ENCODE measurements at regions not wholly inside any gene's neighbourhood (a gene's known extent, or its start where the extent isn't known, plus 50 kb on each side); places are given as distances from the start of the nearest gene placed in this dataset.

DNA sequence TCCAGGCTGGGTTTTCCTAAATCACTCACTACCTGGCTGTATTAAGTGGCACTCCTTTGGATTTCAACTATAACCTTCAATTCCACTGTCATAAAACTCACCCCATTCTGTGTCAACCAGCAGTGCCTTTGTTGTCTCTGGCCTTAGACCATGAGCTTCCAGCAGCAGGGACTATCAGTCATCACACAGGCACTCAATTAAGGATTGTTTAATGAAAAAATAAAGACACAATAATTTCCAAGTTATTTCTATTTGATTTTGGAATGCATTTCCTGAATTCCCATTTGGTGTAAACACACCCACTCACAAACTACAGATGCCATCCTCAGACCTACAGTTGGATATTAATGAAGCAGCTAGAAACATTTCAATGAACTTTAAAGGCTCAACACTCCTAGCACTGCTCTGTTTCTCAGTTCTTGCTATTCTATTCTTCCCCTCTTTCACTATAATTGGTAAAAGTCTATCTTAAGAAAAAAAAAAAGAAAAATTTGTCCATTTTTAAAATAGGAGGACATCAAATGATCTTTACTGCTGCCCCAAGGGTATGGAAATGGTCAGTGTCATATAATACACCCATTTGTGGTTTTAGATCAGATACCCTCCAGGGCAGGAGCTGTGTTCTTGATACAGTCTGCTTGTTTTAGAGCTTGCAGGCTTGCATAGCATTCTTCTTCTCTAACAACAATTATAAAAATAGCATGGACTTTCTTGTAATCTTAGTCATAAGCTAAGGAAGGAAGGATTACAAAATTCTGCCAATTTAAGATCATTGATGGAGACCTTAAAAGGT, 156.4 kb downstream of the PTGER3 start:
- DNase-seq (ENCODE audit: low read depth): no peak

DNA sequence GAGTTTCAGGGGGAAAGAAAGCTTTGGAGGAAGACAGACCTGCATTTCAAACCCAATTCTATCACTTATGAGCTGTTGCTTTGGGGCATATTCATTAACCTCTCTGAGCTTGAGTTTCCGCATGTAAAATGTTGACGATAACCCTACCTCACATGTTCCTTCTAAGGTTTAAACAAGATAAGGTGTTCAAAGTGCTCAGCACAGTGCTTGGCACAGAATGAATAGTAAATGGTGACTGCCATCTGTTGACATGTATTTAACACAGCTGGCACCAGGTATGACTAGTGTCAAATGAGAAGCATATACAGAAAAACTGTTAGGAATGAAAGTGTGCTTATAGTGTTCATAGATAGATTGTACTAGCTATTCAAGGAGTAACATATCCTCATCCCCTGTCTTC, 155.5 kb downstream of the PTGER3 start:
- no peak for DNase-seq (ENCODE audit: low read depth)

GRCh38 chr1:70892930-70893329, 154.7 kb downstream of the PTGER3 start:
- no peak for DNase-seq (ENCODE audit: low read depth)

GRCh38 chr1:70893381-70893780, 154.2 kb downstream of the PTGER3 start:
- peak; percentile 10 for DNase-seq (ENCODE audit: low read depth)

DNA sequence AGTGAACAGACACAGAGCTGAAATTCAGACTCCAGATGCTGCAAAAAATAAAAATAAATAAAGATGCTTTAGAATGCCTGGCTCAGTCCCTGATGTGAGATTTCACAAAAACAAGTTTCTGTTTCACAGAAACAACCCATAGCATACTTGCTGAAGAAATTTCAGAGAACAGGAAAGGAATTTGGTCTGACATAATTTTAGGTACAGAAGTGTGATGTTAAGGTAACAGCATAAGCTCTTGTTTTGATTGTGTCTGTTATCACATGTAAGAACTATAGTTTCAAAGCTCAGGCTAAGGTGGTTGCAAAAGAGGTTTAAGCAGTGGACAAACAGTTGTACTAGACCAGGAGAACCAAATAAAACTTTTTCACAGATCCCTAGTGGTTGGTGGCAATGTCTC, 152.1 kb downstream of the PTGER3 start:
- no peak for DNase-seq (ENCODE audit: low read depth)

DNA sequence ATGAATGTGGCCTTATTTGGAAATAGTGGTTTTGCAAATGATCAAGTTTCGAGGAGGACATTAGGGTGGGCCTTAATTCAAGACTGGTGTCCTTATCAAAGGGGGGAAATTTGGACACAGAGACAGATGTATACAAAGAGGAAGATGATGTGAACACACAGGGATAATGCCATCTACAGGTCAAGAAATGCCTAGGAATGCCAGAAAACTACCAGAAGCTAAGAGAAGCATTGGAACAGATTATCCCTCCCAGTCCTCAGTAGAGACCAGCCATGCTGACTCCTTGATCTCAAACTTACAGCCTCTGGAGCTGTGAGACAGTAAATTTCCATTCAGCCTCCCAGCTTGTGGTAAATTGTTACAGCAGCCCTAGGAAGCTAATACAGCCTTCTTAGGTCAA, 151.4 kb downstream of the PTGER3 start:
- peak; percentile 30 for DNase-seq (ENCODE audit: low read depth)

GRCh38 chr1:70897273-70897672, 150.3 kb downstream of the PTGER3 start:
- no peak for DNase-seq (ENCODE audit: low read depth)

GRCh38 chr1:70899735-70900134, 147.9 kb downstream of the PTGER3 start:
- DNase-seq (ENCODE audit: low read depth): no peak

GRCh38 chr1:70902211-70902610, 145.4 kb downstream of the PTGER3 start:
- DNase-seq (ENCODE audit: low read depth): no peak

DNA sequence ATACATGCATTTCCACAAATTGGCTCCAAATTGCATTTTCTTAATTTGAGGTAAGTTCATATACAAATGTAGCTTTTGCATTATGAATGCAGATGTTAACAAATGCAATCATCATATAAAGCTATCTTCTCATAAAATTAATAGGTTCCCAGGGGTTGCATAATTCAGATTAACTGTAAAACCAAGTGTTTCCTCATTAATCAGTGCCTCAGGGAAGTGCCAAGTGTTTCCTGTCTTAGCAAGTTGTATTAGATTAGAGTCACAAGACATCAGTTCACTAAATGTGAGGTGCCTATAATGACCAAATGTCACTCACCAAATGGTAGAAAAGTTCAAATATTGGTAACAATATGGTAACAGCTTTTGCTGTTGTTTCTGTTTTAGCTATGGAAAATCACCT, 140.8 kb downstream of the PTGER3 start:
- DNase-seq (ENCODE audit: low read depth): no peak

DNA sequence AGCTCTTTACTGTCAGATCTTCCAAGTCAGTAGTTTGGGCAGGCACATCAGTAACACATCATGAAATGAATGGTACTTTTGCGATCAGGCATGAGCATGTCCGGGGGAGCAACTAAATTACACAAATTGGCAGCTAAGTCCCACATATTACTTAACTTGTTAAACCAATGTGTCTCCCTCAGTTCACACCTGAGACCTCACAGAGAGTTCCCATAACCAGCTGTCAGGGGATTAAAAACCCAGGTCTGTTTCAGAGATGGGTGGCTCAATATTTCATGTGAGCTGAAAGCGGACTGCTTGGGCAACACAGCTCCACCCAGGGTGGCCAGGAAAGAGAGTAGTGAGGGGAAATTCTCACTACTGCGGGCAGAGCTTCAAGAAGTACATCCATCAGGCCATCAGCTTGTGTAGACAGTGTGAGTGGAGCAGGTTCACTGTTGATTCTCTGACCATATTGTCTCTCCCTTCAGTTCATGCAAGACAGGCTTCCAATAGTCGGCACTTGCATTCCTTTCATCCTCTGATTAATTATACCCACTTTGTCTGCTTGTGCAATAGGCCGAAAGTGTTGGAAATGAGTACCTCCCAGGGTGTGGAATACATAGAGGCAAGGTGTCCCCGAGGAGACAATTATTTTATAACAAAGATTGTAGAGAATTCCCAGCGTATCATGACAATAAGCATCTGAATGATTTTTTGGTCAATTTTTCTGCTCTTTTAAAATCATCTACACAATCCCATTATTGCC, 139.9 kb downstream of the PTGER3 start:
- no peak for DNase-seq (ENCODE audit: low read depth)

GRCh38 chr1:70909262-70909822, 138.3 kb downstream of the PTGER3 start:
- no peak for DNase-seq (ENCODE audit: low read depth)

- no peak for DNase-seq (ENCODE audit: low read depth)
Measured at GRCh38 chr1:70910013-70910412, 137.6 kb downstream of the PTGER3 start.

GRCh38 chr1:70911861-70912260, 135.8 kb downstream of the PTGER3 start:
- DNase-seq (ENCODE audit: low read depth): no peak

DNA sequence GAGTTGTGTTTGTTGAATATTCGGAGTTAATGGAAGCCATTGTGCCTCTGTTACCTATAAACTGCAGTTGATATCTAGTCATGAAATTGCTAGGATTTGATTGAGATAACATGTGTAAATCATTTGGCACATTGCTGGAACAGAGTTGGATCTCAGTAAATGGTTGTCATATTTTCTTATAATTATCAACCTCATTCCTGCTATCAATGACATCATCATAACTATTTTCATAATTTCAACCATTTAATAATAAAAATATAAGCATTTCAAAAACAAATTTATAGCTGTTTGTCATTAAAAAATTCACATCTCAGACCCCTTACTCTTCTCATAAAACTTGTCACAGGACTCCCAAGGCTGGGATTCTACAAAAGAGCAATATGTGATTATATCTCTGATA, 133.4 kb downstream of the PTGER3 start:
- DNase-seq (ENCODE audit: low read depth): no peak

DNA sequence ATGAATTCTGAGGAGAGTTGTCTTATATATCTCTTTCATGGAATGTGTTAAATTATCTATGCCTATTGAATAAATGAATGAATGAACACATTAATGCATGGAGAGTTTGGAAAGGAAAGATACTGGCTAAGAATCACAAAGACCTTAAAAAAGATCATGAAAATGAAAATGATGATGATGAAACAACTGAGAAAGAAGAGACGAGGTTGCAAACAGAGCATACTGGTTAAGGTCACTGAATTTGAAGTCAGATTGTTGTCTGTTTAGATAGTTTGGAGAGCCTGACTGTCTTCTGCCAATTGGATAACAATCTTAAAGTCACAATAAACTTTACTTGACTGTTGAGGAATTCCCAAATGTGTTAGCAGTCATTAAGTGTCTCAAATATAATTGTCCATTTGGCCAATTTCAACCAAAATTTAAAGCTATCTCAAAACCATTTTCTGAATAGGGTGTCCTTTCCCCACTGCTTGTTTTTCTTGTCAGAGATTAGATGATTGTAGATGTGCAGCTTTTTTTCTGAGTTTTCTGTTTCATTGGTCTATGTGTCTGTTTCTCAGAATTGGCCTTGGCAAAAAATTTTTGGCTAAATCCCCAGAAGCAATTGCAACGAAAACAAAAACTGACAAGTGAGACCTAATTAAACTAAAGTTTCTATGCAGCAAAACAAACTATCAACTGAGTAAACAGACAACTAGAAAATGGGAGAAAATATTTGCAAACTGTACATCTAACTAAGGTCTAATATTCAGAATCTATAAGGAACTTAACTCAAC, 132.2 kb downstream of the PTGER3 start:
- DNase-seq (ENCODE audit: low read depth): no peak

DNA sequence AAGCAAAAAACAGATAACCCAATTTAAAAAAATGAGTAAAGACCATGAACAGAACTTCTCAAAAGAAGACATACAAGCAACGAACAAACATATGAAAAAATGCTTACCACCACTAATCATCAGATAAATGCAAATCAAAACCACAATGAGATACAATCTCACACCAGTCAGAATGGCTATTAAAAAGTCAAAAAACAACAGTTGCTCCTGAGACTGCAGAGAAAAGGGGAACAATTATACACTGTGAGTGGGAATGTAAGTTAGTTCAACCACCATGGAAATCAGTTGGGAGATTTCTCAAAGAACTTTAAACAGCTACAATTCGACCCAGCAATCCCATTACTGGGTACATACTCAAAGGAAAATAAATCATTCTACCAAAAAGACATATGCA, 131.6 kb downstream of the PTGER3 start:
- DNase-seq (ENCODE audit: low read depth): no peak

- DNase-seq (ENCODE audit: low read depth): no peak
Measured at GRCh38 chr1:70919706-70920323, 127.8 kb downstream of the PTGER3 start.
